Mononuclear cell (primary cell): ENCODE measurements at regions not wholly inside any gene's neighbourhood (a gene's known extent, or its start where the extent isn't known, plus 50 kb on each side); places are given as distances from the start of the nearest gene placed in this dataset.

Experiments
- H3K27me3 ChIP-seq: 2 replicates; pipeline ENCODE4 v1.6.0; 2011; ENCODE audit warnings: low read length, control low read depth; ENCODE audit not compliant: insufficient read depth
- H3K4me1 ChIP-seq: 2 replicates; pipeline ENCODE4 v1.5.1; 2011; ENCODE audit warnings: mild to moderate bottlenecking, low read length, control low read depth; ENCODE audit not compliant: insufficient read depth
- H3K4me3 ChIP-seq: 2 replicates; pipeline ENCODE4 v1.5.1; 2011; ENCODE audit warnings: mild to moderate bottlenecking, low read length, moderate library complexity
- H3K9me3 ChIP-seq: 2 replicates; pipeline ENCODE4 v1.5.1; 2011; ENCODE audit warnings: low read depth, mild to moderate bottlenecking, control low read depth, low read length

DNA sequence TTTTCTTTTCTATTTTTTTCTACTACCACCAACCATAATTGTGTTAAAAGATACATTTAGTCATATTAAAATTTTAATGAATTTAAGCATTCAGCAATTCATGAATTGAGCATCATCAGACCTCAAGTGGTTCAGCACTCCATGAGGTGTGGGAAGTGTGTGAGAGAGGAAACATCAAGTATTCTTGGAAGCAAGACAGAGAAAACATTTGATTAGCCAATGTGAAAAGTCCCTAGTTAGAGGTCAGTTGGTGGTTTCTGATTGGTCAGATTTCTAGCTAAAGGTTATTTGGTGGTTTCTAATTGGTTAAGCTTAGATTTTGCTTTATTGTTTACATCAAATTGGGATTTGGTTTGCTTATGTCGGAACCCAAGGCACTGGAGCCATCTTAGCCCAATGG lies 134.7 kb downstream of the KLF5 start:
- no peaks in the 10 kb centered on the region for H3K4me1 ChIP-seq
- H3K9me3 ChIP-seq: no peaks in the 10 kb centered on the region
- no peak overlapping the region for H3K4me3 ChIP-seq
- H3K27me3 ChIP-seq: no peaks in the 10 kb centered on the region

DNA sequence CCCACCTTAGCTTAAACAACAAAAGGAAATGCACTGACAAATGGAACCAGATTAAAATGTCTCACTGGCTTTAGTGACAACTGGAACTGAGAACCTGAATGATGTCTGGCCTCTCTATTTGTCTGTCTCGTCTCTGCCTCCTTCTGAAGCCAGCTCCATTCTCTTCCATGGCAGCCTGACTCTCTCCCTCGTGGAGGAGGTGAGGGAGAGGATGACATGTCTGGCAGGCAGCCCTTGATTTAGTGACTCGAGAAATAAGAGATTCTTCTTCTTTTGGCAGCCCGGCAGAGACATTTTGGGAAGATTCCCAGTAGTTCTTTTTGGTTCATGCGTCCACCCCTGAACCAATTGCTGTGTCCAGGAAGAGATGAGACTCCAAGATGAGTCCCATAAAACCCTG lies 131.7 kb downstream of the KLF5 start:
- H3K4me1 ChIP-seq: no peaks in the 10 kb centered on the region
- H3K9me3 ChIP-seq: no peaks in the 10 kb centered on the region
- no peaks in the 10 kb centered on the region for H3K27me3 ChIP-seq
- H3K4me3 ChIP-seq: no peak overlapping the region

DNA sequence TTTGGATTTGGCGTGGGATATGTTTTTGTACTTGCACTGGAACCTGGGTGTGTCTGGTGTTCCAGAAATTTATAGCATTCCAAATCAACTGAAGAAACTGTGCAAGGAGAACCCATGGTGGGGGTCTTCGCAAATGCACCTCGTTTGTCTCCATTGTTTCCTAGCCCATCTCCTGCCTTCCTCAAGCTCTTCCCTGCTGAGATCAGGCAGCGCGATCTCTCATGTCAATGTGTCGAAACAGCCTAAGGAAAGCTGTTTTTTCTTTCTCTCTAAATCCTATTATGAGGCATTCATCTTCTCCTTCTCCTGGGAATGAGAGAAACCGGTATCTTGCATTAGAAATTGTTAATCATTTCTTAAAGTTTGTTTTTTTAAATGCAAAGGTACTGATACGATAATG lies 131.0 kb downstream of the KLF5 start:
- Histone ChIP-seq H3K9me3 (no peaks in the 10 kb centered on the region), H3K27me3 (no peaks in the 10 kb centered on the region), H3K4me3 (no peak overlapping the region), H3K4me1 (no peaks in the 10 kb centered on the region)

DNA sequence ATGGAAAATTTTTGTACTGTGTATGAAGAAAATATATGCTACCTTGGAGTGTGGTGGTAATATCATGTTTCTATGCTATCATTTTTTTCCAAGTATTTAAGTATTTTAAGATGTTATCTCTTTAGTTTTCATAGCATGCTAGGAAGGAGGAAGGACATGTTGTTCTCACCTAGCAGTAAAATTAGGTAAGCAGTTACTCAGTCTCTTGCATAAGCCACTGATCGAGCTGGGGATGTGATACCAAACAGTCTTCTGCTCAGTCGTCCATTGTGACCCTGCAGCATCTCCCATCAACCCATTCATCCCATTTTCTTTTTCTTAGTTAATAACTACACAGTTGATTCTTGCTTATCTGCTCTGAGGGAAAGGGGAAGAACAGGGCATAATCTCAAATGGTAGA lies 130.6 kb downstream of the KLF5 start:
- no peaks in the 10 kb centered on the region for H3K27me3 ChIP-seq
- no peaks in the 10 kb centered on the region for H3K9me3 ChIP-seq
- no peak overlapping the region for H3K4me3 ChIP-seq
- no peaks in the 10 kb centered on the region for H3K4me1 ChIP-seq

DNA sequence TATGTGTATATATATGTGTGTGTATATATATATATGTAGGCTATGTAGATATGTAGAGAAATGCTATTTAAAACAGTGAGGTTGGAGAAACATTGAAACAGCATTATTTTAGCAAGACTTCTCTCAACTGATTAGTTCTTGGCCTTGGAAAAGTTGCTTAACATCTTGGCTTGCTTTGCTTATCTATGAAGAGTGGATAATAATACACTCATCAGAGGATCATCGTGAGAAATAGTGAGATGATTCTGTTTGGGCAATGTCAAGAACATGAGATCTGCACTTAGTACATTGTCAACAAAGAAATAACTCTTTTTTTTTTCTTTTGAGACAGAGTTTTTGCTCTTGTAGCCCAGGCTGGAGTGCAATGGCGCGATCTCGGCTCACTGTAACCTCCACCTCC lies 128.3 kb downstream of the KLF5 start:
- H3K4me3 ChIP-seq: no peak overlapping the region
- H3K27me3 ChIP-seq: no peaks in the 10 kb centered on the region
- no peaks in the 10 kb centered on the region for H3K4me1 ChIP-seq
- H3K9me3 ChIP-seq: no peaks in the 10 kb centered on the region

DNA sequence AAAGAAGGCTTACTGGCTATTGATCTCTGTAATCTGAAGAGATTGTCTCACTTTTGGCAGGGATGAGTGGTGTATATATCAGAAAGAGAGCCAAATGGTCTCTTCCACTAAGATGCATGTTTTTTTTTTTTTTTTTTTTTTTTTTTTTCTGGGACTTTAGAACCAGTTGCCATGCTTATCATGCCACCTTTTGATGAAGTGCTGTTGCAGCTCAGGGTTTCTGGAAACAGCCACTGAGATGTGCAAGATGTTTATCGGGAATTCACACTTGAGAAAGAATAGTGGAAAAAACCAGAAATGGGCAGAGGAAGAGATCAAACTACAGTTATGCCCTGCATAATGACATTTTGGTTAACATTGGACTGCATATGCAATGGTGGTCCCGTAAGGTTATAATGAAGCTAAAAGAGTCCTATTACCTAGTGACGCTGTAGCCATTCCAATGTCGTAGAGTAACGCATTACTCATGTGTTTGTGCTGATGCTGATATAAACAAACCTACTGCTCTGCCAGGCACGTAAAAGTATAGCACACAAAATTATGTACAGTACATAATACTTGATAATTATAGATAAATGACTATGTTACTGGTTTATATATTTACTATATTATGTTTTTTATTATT lies 121.0 kb downstream of the KLF5 start:
- H3K27me3 ChIP-seq: no peaks in the 10 kb centered on the region
- no peak overlapping the region for H3K4me3 ChIP-seq
- H3K4me1 ChIP-seq: no peaks in the 10 kb centered on the region
- H3K9me3 ChIP-seq: no peaks in the 10 kb centered on the region

DNA sequence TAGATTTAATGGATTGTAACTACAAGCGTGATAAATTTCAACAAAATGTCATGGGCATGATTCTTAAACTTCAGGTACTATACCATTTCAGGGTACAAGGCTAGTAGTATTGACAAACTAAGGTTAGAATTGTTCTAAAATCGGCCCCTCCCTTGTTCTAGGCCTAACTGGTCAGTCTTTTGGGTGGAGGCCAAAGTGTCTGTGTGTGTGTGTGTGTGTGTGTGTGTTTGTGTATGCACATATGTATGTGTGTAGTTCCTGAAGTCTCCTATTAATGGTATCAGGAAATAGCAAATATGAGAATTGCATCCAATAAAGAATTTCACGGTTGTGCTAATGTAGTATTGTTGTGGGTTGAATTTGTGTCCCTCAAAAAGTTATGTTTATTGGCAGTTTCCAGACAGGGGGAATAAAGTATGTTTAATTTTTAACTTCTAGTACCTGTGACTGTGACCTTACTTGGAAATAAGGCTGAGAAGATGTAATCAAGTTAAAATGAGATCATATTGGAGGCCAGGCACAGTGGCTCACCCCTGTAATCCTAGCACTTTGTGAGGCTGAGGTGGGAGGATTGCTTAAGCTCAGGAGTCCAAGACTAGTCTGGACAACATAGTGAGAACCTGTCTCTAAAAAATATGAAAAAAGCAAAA lies 119.2 kb downstream of the KLF5 start:
- Histone ChIP-seq H3K27me3 (no peaks in the 10 kb centered on the region), H3K4me1 (no peaks in the 10 kb centered on the region), H3K9me3 (no peaks in the 10 kb centered on the region), H3K4me3 (no peak overlapping the region)

DNA sequence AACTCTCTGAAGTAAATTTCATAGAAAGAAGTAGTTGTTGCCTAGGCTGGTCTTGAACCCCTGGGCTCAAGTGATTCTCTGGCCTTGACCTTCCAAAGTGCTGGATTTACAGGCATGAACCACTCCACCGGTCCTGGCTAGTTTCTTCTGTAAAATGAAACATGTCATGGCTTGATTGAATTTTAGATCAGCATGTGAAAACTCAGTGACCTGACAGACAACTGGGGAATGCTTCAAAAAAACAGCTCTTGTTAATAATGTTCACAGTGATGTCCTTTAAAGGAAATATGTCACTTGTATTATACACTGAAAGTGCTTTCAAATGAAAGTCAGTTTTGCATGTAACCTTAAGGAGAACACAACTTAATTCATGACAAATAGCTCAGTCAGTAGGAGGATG lies 118.2 kb downstream of the KLF5 start:
- Histone ChIP-seq H3K9me3 (no peaks in the 10 kb centered on the region), H3K4me3 (no peak overlapping the region), H3K27me3 (no peaks in the 10 kb centered on the region), H3K4me1 (no peaks in the 10 kb centered on the region)

DNA sequence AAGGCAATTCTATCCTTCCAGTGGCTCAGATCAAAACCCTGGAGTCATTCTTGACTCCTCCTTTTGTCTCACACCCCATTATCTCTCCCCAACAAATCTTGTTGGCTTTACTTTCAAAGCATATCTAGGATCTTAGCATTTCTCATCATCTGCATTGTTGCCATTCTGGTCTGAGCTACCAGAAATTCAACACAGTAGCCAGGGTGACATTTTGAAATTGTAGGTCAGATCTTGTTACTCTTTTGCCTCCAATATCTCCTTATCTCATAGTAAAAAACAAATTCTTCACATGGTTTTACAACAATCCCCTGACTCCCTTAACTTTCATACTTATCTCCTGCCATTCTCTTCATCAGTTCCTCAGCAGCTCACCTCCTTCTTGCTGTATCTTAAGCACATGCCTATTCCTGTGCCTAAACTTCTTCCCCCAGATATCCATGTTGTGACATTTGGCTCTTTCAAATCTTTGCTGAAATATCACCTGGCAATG lies 115.8 kb downstream of the KLF5 start:
- H3K27me3 ChIP-seq: no peaks in the 10 kb centered on the region
- no peaks in the 10 kb centered on the region for H3K4me1 ChIP-seq

DNA sequence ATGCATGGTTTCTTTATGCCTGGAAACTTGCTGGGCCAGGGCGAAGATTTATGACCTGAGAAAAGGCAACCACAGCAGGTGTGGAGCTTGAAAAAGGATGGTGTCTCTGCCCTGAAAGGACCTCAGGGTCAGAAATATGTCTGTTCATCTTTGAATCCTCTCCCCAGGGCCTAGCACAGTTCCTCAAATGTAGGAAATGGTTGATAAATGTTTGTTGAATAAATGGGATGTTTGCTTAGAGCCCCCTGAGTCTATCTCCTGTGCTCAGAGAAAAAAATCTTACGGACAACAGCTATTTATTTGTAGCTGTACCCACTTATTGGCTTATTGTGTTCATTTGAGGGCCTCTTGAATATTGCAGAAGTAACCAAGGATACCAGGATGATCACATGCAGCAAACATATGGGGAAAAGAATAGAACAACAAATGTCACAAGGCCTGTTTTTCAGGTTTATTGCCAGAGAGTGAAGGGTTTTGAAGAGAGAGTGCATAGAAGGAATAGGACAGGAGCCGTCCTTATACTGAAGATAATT lies 114.5 kb downstream of the KLF5 start:
- no peaks in the 10 kb centered on the region for H3K4me1 ChIP-seq
- no peaks in the 10 kb centered on the region for H3K27me3 ChIP-seq
- no peaks in the 10 kb centered on the region for H3K9me3 ChIP-seq
- no peak overlapping the region for H3K4me3 ChIP-seq

More for the DNA sequence above, 115.8 kb downstream of the KLF5 start:
- Histone ChIP-seq H3K4me3 (no peak overlapping the region), H3K9me3 (no peaks in the 10 kb centered on the region)

DNA sequence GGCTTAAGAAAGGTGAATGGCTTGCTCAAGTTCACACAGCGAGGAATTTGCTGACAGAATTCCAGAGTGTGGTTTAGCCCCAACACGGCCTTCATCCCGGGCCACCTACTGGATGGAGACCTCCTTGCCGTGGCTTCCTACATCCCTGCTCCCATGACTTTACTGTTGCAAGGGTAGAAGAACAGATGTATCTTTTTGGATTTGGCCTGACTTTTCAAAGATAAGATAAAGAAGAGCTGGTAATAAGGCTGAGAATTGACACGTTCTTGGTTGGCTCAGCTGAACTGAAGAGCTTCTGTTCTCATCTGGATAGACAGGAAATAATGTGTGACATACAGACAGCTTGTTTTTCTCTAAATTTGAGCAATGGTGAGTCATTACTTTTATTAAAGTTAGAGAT lies 113.1 kb downstream of the KLF5 start:
- H3K27me3 ChIP-seq: no peaks in the 10 kb centered on the region
- no peaks in the 10 kb centered on the region for H3K4me1 ChIP-seq
- H3K4me3 ChIP-seq: no peak overlapping the region
- H3K9me3 ChIP-seq: no peaks in the 10 kb centered on the region

DNA sequence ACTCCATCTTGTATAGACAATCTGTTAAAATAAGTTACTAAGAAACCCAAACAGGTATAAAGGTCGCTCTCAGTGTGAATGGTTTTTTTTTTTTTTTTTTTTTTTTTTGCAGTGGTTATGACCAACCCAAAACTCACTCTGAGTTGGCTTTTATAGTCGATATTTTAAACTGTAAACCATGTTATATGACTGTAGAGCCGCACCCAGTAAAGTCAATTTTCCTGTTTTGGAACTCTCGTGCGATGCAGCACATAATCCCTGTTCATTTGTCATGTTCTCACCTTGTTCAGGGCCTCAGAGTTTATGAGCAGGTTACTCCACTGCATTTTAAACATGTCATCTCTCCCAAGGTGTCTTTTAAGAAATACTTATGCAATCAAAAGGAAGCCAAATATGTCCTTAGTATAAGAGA lies 112.5 kb downstream of the KLF5 start:
- H3K4me1 ChIP-seq: no peaks in the 10 kb centered on the region
- no peak overlapping the region for H3K4me3 ChIP-seq
- no peaks in the 10 kb centered on the region for H3K9me3 ChIP-seq
- no peaks in the 10 kb centered on the region for H3K27me3 ChIP-seq

DNA sequence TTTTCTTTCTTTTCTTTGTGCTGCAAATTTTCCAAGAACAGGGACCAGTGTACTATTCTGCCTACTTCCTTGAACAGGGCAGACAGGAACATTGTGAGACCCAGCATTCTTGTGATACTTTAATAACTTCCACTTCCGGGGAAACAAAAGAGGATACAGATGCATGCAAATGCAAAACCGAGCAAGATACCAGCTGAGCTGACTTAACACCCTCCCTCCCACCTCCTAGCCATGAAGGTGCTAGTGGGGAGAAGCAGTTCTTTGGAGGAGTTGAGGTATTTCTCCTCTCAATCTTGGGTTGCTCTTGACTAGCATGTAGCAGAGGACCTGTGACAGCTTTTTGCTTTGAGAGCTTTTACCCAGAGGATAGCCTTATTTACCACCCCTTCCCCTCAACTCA lies 111.2 kb downstream of the KLF5 start:
- H3K27me3 ChIP-seq: no peaks in the 10 kb centered on the region
- no peaks in the 10 kb centered on the region for H3K9me3 ChIP-seq
- H3K4me1 ChIP-seq: no peaks in the 10 kb centered on the region
- H3K4me3 ChIP-seq: no peak overlapping the region

DNA sequence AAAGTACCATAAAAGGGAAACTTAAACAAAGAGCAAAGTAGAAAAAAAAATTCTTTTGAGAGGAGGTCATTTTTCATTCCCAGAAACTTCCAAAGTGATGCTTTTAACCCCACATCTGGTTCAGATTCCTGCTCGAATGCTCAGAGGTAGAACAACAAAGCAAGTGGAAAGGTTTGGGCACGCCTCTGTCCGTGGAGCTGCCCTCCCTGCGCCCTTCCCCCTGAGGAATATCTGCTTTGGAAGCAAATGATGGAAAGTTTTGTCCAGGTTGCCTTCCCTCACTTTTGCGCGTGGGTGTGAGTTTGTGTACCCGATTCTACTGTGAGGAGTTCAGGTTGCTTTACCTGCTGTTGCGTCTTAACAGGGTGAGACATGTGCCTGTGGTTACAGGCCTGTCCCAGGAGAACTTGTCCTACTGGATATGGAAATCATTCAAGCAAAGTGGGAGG lies 110.2 kb downstream of the KLF5 start:
- H3K4me3 ChIP-seq: no peak overlapping the region
- no peaks in the 10 kb centered on the region for H3K9me3 ChIP-seq
- H3K27me3 ChIP-seq: no peaks in the 10 kb centered on the region
- H3K4me1 ChIP-seq: no peaks in the 10 kb centered on the region

DNA sequence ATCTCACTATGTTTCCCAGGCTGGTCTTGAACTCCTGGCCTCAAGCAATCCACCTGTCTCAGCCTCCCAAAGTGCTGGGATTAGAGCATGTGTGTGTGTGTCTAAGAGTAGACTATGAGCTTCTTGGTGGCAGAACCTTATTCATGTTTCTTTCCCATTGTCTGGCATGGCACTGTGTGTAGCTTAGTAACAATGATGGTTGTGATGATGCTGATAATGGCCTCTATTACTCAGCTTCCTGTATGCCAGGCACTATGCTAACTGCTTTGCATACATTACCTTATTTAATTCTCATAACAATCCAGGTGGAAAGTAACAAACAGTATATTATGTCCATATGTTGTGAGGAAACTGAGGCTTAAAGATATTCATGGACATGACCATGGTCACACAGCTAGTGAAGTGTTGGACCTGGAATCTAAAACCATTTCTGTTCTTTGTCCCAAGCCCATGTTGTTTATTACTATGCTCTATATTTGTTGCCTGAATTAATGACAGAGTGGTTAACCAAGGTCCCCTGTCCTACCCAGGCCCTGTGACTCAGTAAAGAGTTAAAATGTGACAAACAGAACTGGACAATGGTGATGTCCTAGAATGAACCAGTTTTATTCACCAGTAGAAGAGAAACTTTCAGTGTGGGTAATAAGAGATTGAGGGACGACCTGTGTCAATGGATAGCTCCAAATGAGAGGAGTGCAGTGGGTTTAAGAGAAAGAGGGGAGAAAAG lies 109.6 kb downstream of the KLF5 start:
- H3K4me1 ChIP-seq: no peaks in the 10 kb centered on the region
- H3K27me3 ChIP-seq: no peaks in the 10 kb centered on the region
- no peaks in the 10 kb centered on the region for H3K9me3 ChIP-seq
- no peak overlapping the region for H3K4me3 ChIP-seq
